ENCODE measurements at regions not wholly inside any gene's neighbourhood (a gene's known extent, or its start where the extent isn't known, plus 50 kb on each side); places are given as distances from the start of the nearest gene placed in this dataset.

DNA sequence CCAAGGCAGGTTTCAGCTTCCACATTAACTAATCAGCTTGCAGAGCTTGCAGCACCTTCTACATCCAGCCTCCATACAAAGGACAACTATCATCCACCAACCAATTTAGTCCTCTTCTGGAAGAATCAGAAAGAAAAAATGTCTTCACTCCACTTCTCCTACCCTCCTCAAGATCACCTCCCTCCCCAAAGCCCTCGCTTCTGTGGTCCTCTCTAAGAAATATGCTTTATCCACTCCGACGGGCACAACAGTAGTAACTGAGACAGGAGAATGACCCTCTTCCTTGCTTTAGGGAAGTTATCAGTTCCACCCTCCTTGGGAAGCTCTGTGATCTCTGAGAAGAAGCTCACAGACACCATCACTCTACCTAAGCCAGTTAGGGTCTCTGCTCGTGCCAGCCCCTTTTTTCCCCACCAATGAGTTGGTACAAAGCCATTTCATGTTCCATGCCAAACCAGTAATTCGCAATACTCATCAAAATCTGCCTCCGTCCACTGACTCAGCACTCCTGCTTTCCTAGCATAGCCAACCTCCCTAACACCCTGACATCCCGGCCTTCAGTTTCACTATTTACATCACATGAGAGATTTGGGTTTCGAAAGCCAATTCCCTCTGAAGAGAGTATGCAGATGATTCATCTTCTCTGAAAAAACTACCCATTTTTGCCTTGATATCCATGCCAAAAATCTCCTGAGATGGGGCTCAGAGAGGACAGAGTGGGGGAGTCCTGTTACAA lies 114.1 kb upstream of the PKDCC start:
- TF ChIP-seq, protein P1, sequence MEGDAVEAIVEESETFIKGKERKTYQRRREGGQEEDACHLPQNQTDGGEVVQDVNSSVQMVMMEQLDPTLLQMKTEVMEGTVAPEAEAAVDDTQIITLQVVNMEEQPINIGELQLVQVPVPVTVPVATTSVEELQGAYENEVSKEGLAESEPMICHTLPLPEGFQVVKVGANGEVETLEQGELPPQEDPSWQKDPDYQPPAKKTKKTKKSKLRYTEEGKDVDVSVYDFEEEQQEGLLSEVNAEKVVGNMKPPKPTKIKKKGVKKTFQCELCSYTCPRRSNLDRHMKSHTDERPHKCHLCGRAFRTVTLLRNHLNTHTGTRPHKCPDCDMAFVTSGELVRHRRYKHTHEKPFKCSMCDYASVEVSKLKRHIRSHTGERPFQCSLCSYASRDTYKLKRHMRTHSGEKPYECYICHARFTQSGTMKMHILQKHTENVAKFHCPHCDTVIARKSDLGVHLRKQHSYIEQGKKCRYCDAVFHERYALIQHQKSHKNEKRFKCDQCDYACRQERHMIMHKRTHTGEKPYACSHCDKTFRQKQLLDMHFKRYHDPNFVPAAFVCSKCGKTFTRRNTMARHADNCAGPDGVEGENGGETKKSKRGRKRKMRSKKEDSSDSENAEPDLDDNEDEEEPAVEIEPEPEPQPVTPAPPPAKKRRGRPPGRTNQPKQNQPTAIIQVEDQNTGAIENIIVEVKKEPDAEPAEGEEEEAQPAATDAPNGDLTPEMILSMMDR (IDR thresholded peaks at IDR 0.05), result no peak
- TF ChIP-seq POLR2A (IDR thresholded peaks at IDR 0.05), result no peak
